A549 (cell line): ENCODE measurements at regions not wholly inside any gene's neighbourhood (a gene's known extent, or its start where the extent isn't known, plus 50 kb on each side); places are given as distances from the start of the nearest gene placed in this dataset.

Experiments used
- ATAC-seq, 2 experiments: fragments of 200-7000 bp in 1 of 2; fragments of >200 bp in 1 of 2; cut with Nextera tagmentation in 1 of 2; cut with Tn5 transposase in 1 of 2; 3 replicates each; pipeline versions ENCODE4 v1.8.0 to v1.9.1; 2018 to 2020; ENCODE audit warnings: mild to moderate bottlenecking in 1 of 2, moderate library complexity in 1 of 2
- CTCF ChIA-PET: fragments of 300-600 bp; sonication (Branson Sonifier 250); formaldehyde crosslinking; extraction: SDS; loops from one replicate; lab custom pipeline; 2021; ENCODE audit warnings: antibody characterized with exemption, inconsistent platforms; lab: Yijun Ruan, JAX
- POLR2A ChIA-PET: fragments of 350-600 bp; formaldehyde crosslinking; extraction: SDS; loops from one replicate; lab custom pipeline; 2021; ENCODE audit warnings: antibody characterized with exemption, inconsistent platforms; lab: Yijun Ruan, JAX
- DNase-seq, 2 experiments: peaks; one replicate each; pipeline versions ENCODE4 v3.0.0 to v3.0.0-alpha.2; 2011 to 2016; ENCODE audit warnings: low read depth in 1 of 2, low spot score in 1 of 2
- FAIRE-seq: peaks from 2 replicates; lab custom pipeline; 2011; peaks lifted over from hg19 to GRCh38; lab: Jason Lieb, UNC
- H3K27ac ChIP-seq, 2 experiments: fragments of >200 bp; sonication (Bioruptor Twin); formaldehyde crosslinking; 3 replicates each; pipeline ENCODE4 v1.5.1; 2016 to 2017
- H3K4me1 ChIP-seq: fragments of >200 bp; sonication (Bioruptor Twin); formaldehyde crosslinking; 3 replicates; pipeline ENCODE4 v1.6.1; 2016
- H3K4me2 ChIP-seq: fragments of >200 bp; sonication (Bioruptor Twin); formaldehyde crosslinking; 3 replicates; pipeline ENCODE4 v1.6.1; 2016
- H3K4me3 ChIP-seq: fragments of >200 bp; sonication (Bioruptor Twin); formaldehyde crosslinking; 3 replicates; pipeline ENCODE4 v1.5.1; 2016
- H3K9me3 ChIP-seq: fragments of >200 bp; sonication (Bioruptor Twin); formaldehyde crosslinking; 3 replicates; pipeline ENCODE4 v1.6.1; 2016
- ATOH8 ChIP-seq: fragments of 250-450 bp; sonication (Bioruptor Pico); IDR thresholded peaks from 2 replicates; pipeline ENCODE4 v1.5.0; 2020; ENCODE audit warnings: low read depth, mild to moderate bottlenecking, moderate library complexity
- E2F6 ChIP-seq: IDR thresholded peaks from 2 replicates; pipeline ENCODE4 v1.6.1; 2012; ENCODE audit warnings: low read depth, borderline replicate concordance
- EHMT2 ChIP-seq: fragments of 200-600 bp; sonication (generic); IDR thresholded peaks from 2 replicates; pipeline ENCODE4 v1.6.1; 2016; ENCODE audit warnings: antibody characterized with exemption, low read depth, mild to moderate bottlenecking, moderate library complexity
- ELK1 ChIP-seq: fragments of 150-350 bp; IDR thresholded peaks from 2 replicates; pipeline ENCODE4 v1.6.1; 2014; ENCODE audit warnings: low read depth, mild to moderate bottlenecking, low read length
- EP300 ChIP-seq, 2 experiments: fragments of >200 bp; sonication (Bioruptor Twin); formaldehyde crosslinking; IDR thresholded peaks; 2 replicates in 1 of 2; 3 replicates in 1 of 2; pipeline ENCODE4 v1.6.1; 2016 to 2017
- FOXS1 ChIP-seq: fragments of 250-450 bp; sonication (Bioruptor Pico); IDR thresholded peaks from 2 replicates; pipeline ENCODE4 v1.5.0; 2020; ENCODE audit warnings: mild to moderate bottlenecking, moderate library complexity
- HES2 ChIP-seq: fragments of >200 bp; sonication (Bioruptor Twin); formaldehyde crosslinking; IDR thresholded peaks from 2 replicates; pipeline ENCODE4 v1.6.1; 2016
- HEYL ChIP-seq: fragments of 250-450 bp; sonication (Bioruptor Pico); IDR thresholded peaks from 2 replicates; pipeline ENCODE4 v1.8.0; 2021; ENCODE audit warnings: mild to moderate bottlenecking, moderate library complexity
- HMGXB4 ChIP-seq: fragments of 250-450 bp; sonication (Bioruptor Pico); IDR thresholded peaks from 2 replicates; pipeline ENCODE4 v1.5.0; 2021; ENCODE audit warnings: mild to moderate bottlenecking, moderate library complexity, borderline replicate concordance
- HOXB5 ChIP-seq: fragments of 250-450 bp; sonication (Bioruptor Pico); IDR thresholded peaks from 2 replicates; pipeline ENCODE4 v1.5.0; 2020; ENCODE audit warnings: mild to moderate bottlenecking, moderate library complexity
- JUNB ChIP-seq: fragments of >200 bp; sonication (Bioruptor Twin); formaldehyde crosslinking; IDR thresholded peaks from 2 replicates; pipeline ENCODE4 v1.6.1; 2016
- KDM5A ChIP-seq: fragments of 200-600 bp; sonication (generic); IDR thresholded peaks from 2 replicates; pipeline ENCODE4 v1.6.1; 2016; ENCODE audit warnings: antibody characterized with exemption, mild to moderate bottlenecking
- MAFK ChIP-seq: fragments of 450-650 bp; IDR thresholded peaks from 2 replicates; pipeline ENCODE4 v1.6.1; 2014; ENCODE audit not compliant: partially characterized antibody
- MAX ChIP-seq: IDR thresholded peaks from 2 replicates; pipeline ENCODE4 v1.6.1; 2012
- MAZ ChIP-seq: fragments of 150-350 bp; IDR thresholded peaks from 2 replicates; pipeline ENCODE4 v1.6.1; 2014; ENCODE audit warnings: antibody characterized with exemption, low read depth, low read length, borderline replicate concordance
- MYC ChIP-seq: IDR thresholded peaks from 2 replicates; pipeline ENCODE4 v1.6.1; 2012; ENCODE audit warnings: mild to moderate bottlenecking, inconsistent platforms, low read length, improper control_type of control experiment, borderline replicate concordance
- NFE2L2 ChIP-seq: fragments of 150-350 bp; conservative IDR thresholded peaks from 2 replicates; pipeline ENCODE4 v1.6.1; 2014; ENCODE audit warnings: low read length
- NPAS2 ChIP-seq: fragments of 250-450 bp; sonication (Bioruptor Pico); IDR thresholded peaks from 2 replicates; pipeline ENCODE4 v1.8.0; 2022; ENCODE audit warnings: mild to moderate bottlenecking, moderate library complexity, borderline replicate concordance
- PHF8 ChIP-seq: fragments of 200-600 bp; sonication (generic); IDR thresholded peaks from 2 replicates; pipeline ENCODE4 v1.6.1; 2016; ENCODE audit warnings: low read depth, mild to moderate bottlenecking, antibody characterized with exemption, moderate library complexity, borderline replicate concordance
- POLR2AphosphoS2 ChIP-seq: conservative IDR thresholded peaks from 2 replicates; pipeline ENCODE4 v1.6.1; 2012; ENCODE audit warnings: low read length, improper control_type of control experiment, inconsistent platforms
- SMC3 ChIP-seq: fragments of >200 bp; sonication (Bioruptor Twin); formaldehyde crosslinking; IDR thresholded peaks from 3 replicates; pipeline ENCODE4 v1.6.1; 2018; ENCODE audit warnings: inconsistent platforms
- ZC3H11A ChIP-seq: fragments of 450-650 bp; IDR thresholded peaks from 2 replicates; pipeline ENCODE4 v1.6.1; 2014; ENCODE audit warnings: antibody characterized with exemption, mild to moderate bottlenecking
- ZFP36 ChIP-seq: fragments of 450-650 bp; IDR thresholded peaks from 2 replicates; pipeline ENCODE4 v1.6.1; 2014; ENCODE audit warnings: borderline replicate concordance; ENCODE audit not compliant: partially characterized antibody
- ZNF302 ChIP-seq: fragments of 250-450 bp; sonication (Bioruptor Pico); IDR thresholded peaks from 2 replicates; pipeline ENCODE4 v1.9.0; 2021; ENCODE audit warnings: inconsistent platforms, mild to moderate bottlenecking, moderate library complexity
- ZSCAN20 ChIP-seq: fragments of 250-450 bp; sonication (Bioruptor Pico); IDR thresholded peaks from 2 replicates; pipeline ENCODE4 v1.8.0; 2022; ENCODE audit warnings: mild to moderate bottlenecking, moderate library complexity
- WGBS: methylation state at CpG from one replicate; pipeline ENCODE4 v1.1.6; 2017; ENCODE audit errors: missing lambda C conversion rate; 5-methylcytosine and 5-hydroxymethylcytosine counted together

- 16% methylated on average over 1 of the region's 1 CpG for whole genome bisulfite sequencing
- no peak for FAIRE-seq
- no peaks in the 10 kb centered on the region for H3K4me1 ChIP-seq
- H3K4me3 ChIP-seq: no peak overlapping the region
- TF ChIP-seq FOXS1 (CRISPR knock-in tag) (no peak), MAX (no peak), PHF8 (no peak)
- POLR2A ChIA-PET: no interaction called here
- no peak overlapping the region for H3K4me2 ChIP-seq
- H3K9me3 ChIP-seq: no peaks in the 10 kb centered on the region
- CTCF ChIA-PET: no interaction called here
- H3K27ac ChIP-seq: no peak overlapping the region
- DNase-seq: no peak
- ATAC-seq: no peak
These were observed 523.3 kb downstream of the PPARGC1A start for GRCh38 chr4:23366557-23366906.

- no peak for DNase-seq
- no peak overlapping the region for H3K27ac ChIP-seq
- POLR2A ChIA-PET: no interaction called here
- CTCF ChIA-PET: no interaction called here
- no peak overlapping the region for H3K4me2 ChIP-seq
- 42% methylated on average over 2 of the region's 2 CpGs for WGBS
- no peaks in the 10 kb centered on the region for H3K9me3 ChIP-seq
- TF ChIP-seq NPAS2 (no peak), HES2 (no peak), KDM5A (no peak), POLR2AphosphoS2 (no peak), ZC3H11A (no peak)
- no peak for FAIRE-seq
- H3K4me3 ChIP-seq: no peak overlapping the region
- ATAC-seq: no peak
- no peaks in the 10 kb centered on the region for H3K4me1 ChIP-seq
These were observed 523.8 kb downstream of the PPARGC1A start for GRCh38 chr4:23365871-23366556.

GRCh38 chr4:23365086-23365485 is 524.8 kb downstream of the PPARGC1A start:
- WGBS: 0% methylated on average over 2 of the region's 2 CpGs
- POLR2A ChIA-PET: no interaction called here
- no peak overlapping the region for H3K4me2 ChIP-seq
- ATAC-seq (no peak), FAIRE-seq (no peak), DNase-seq (no peak)
- H3K9me3 ChIP-seq: no peaks in the 10 kb centered on the region
- no peak for TF ChIP-seq ZFP36
- H3K4me3 ChIP-seq: no peak overlapping the region
- CTCF ChIA-PET: no interaction called here
- no peak overlapping the region for H3K27ac ChIP-seq
- H3K4me1 ChIP-seq: no peaks in the 10 kb centered on the region

GRCh38 chr4:23364167-23364566 is 525.7 kb downstream of the PPARGC1A start:
- H3K4me3 ChIP-seq: no peak overlapping the region
- ChIA-PET CTCF (no interaction called here), POLR2A (no interaction called here)
- no peaks in the 10 kb centered on the region for H3K4me1 ChIP-seq
- TF ChIP-seq EP300 (IDR thresholded peaks at IDR 0.05) (no peak), ELK1 (no peak), MAFK (no peak), MAZ (no peak), EHMT2 (no peak), HEYL (CRISPR knock-in tag) (no peak), HOXB5 (CRISPR knock-in tag) (no peak), POLR2AphosphoS2 (no peak), SMC3 (no peak), E2F6 (no peak), ATOH8 (CRISPR knock-in tag) (no peak), ZSCAN20 (CRISPR knock-in tag) (no peak), JUNB (no peak), NPAS2 (no peak), HMGXB4 (CRISPR knock-in tag) (no peak), ZNF302 (CRISPR knock-in tag) (no peak), MYC (no peak), NFE2L2 (no peak)
- H3K27ac ChIP-seq: no peak overlapping the region
- ATAC-seq (no peak), DNase-seq (no peak), FAIRE-seq (no peak)
- no peak overlapping the region for H3K4me2 ChIP-seq
- WGBS: 50% methylated on average over 4 of the region's 4 CpGs
- H3K9me3 ChIP-seq: no peaks in the 10 kb centered on the region
